Uterus (tissue), 3 donors: ENCODE measurements at regions not wholly inside any gene's neighbourhood (a gene's known extent, or its start where the extent isn't known, plus 50 kb on each side); places are given as distances from the start of the nearest gene placed in this dataset.

ENCODE experiments used
- DNase-seq, 2 donors: peaks; one replicate each; pipeline ENCODE4 v3.0.0-alpha.2; 2019 to 2020
- H3K27ac ChIP-seq, 2 donors: fragments of 200-600 bp; sonication (generic); 1 replicate in 1 of 2; 2 replicates in 1 of 2; pipeline ENCODE4 v1.5.1; 2016 to 2018
- H3K27me3 ChIP-seq, 2 donors: fragments of 200-600 bp; sonication (generic); one replicate each; pipeline ENCODE4 v1.5.1; 2018 to 2019; ENCODE audit warnings: control low read depth in 1 of 2
- H3K36me3 ChIP-seq, 2 donors: fragments of 200-600 bp; sonication (generic); one replicate each; pipeline ENCODE4 v1.5.1; 2019; ENCODE audit warnings: control low read depth in 1 of 2
- H3K4me1 ChIP-seq, 2 donors: fragments of 200-600 bp; sonication (generic); one replicate each; pipeline ENCODE4 v1.5.1; 2018 to 2019; ENCODE audit warnings: control low read depth in 1 of 2
- H3K4me3 ChIP-seq, 2 donors: fragments of 200-600 bp; sonication (generic); 1 replicate in 1 of 2; 2 replicates in 1 of 2; pipeline ENCODE4 v1.5.1; 2018 to 2019; ENCODE audit warnings: mild to moderate bottlenecking in 1 of 2
- H3K9me3 ChIP-seq, 2 donors: fragments of 200-600 bp; sonication (generic); one replicate each; pipeline ENCODE4 v1.5.1; 2019; ENCODE audit warnings: control low read depth in 1 of 2
- CTCF ChIP-seq, 4 experiments: fragments of 200-600 bp in 2 of 4; fragments of 450-650 bp in 2 of 4; sonication (generic) in 2 of 4; IDR thresholded peaks; one replicate each; pipeline ENCODE4 v1.5.1; 2016 to 2019; ENCODE audit warnings: antibody characterized with exemption in 4 of 4, mild to moderate bottlenecking in 2 of 4, moderate library complexity in 1 of 4
- POLR2A ChIP-seq, 2 donors: fragments of 450-650 bp; IDR thresholded peaks; one replicate each; pipeline ENCODE4 v1.6.1; 2016; ENCODE audit warnings: antibody characterized with exemption in 2 of 2, mild to moderate bottlenecking in 1 of 2, moderate library complexity in 1 of 2
- intact Hi-C: fragments of 100-400 bp; cut with DNase I; formaldehyde crosslinking; loops from one replicate; pipeline ENCODE4 v1.15.1; 2023; ENCODE audit warnings: low total_unique reads
- donor health status: DM: yes; HTN: yes; CAD: no.

GRCh38 chr14:99077076-99077843 is 194.7 kb downstream of the BCL11B start:
- H3K27ac ChIP-seq = no peak overlapping the region
- no peak overlapping the region for H3K4me3 ChIP-seq
- no peaks in the 10 kb centered on the region for H3K9me3 ChIP-seq
- DNase-seq = no peak
- no peaks in the 10 kb centered on the region for H3K27me3 ChIP-seq
- H3K36me3 ChIP-seq = no peaks in the 10 kb centered on the region
- no peaks in the 10 kb centered on the region for H3K4me1 ChIP-seq
- TF ChIP-seq POLR2A (IDR thresholded peaks at IDR 0.05) (no peak), CTCF (IDR thresholded peaks at IDR 0.05) (no peak)
- intact Hi-C loops = no loop called here

- Histone ChIP-seq H3K4me3 (no peak overlapping the region), H3K4me1 (no peaks in the 10 kb centered on the region), H3K36me3 (no peaks in the 10 kb centered on the region), H3K27me3 (no peaks in the 10 kb centered on the region), H3K27ac (no peak overlapping the region), H3K9me3 (no peaks in the 10 kb centered on the region)
- no peak for DNase-seq
- intact Hi-C loops = no loop called here
- no peak for TF ChIP-seq CTCF (IDR thresholded peaks at IDR 0.05)
- TF ChIP-seq POLR2A (IDR thresholded peaks at IDR 0.05) = no peak
These were observed 194.2 kb downstream of the BCL11B start for GRCh38 chr14:99077844-99078236.

- TF ChIP-seq CTCF (IDR thresholded peaks at IDR 0.05) (no peak), POLR2A (IDR thresholded peaks at IDR 0.05) (no peak)
- DNase-seq = no peak
- no peaks in the 10 kb centered on the region for H3K36me3 ChIP-seq
- H3K27me3 ChIP-seq = no peaks in the 10 kb centered on the region
- H3K4me3 ChIP-seq = no peak overlapping the region
- no peaks in the 10 kb centered on the region for H3K9me3 ChIP-seq
- H3K27ac ChIP-seq = no peak overlapping the region
- H3K4me1 ChIP-seq = no peaks in the 10 kb centered on the region
- intact Hi-C loops = no loop called here
These were observed 193.6 kb downstream of the BCL11B start for GRCh38 chr14:99078426-99078825.

- intact Hi-C loops = no loop called here
- H3K27me3 ChIP-seq = no peaks in the 10 kb centered on the region
- H3K36me3 ChIP-seq = no peaks in the 10 kb centered on the region
- H3K27ac ChIP-seq = no peak overlapping the region
- no peaks in the 10 kb centered on the region for H3K9me3 ChIP-seq
- no peak for TF ChIP-seq CTCF (IDR thresholded peaks at IDR 0.05)
- no peak for TF ChIP-seq POLR2A (IDR thresholded peaks at IDR 0.05)
- H3K4me1 ChIP-seq = no peaks in the 10 kb centered on the region
- no peak overlapping the region for H3K4me3 ChIP-seq
- DNase-seq = no peak
These were observed 192.8 kb downstream of the BCL11B start for GRCh38 chr14:99079061-99079727.

GRCh38 chr14:99080306-99080705 is 191.7 kb downstream of the BCL11B start:
- Histone ChIP-seq H3K36me3 (no peaks in the 10 kb centered on the region), H3K4me3 (no peak overlapping the region), H3K27me3 (no peaks in the 10 kb centered on the region), H3K4me1 (no peaks in the 10 kb centered on the region), H3K27ac (no peak overlapping the region), H3K9me3 (no peaks in the 10 kb centered on the region)
- intact Hi-C loops = no loop called here
- DNase-seq = no peak
- TF ChIP-seq CTCF (IDR thresholded peaks at IDR 0.05) (no peak), POLR2A (IDR thresholded peaks at IDR 0.05) (no peak)
